ENCODE measurements at regions not wholly inside any gene's neighbourhood (a gene's known extent, or its start where the extent isn't known, plus 50 kb on each side); places are given as distances from the start of the nearest gene placed in this dataset.

DNA sequence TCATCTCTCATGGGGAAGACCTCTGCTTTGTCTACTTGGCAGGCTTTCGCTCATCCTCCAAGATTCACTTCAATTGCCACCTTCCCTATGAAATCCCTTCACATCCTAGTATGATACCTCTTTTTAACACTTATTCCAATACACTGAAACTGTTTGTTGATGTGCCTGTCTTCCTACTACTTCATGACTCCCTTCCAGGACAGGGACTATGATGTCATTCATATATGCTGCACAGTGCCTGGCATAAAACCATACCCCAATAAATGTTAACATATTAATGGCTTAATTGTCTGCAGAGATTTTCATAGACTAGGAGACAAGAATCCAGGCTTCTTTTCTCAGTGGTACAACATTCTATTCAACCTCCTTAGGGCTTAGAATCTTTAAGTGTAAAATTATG is 215.5 kb downstream of the ZNF608 start:
- TF ChIP-seq, protein P1, sequence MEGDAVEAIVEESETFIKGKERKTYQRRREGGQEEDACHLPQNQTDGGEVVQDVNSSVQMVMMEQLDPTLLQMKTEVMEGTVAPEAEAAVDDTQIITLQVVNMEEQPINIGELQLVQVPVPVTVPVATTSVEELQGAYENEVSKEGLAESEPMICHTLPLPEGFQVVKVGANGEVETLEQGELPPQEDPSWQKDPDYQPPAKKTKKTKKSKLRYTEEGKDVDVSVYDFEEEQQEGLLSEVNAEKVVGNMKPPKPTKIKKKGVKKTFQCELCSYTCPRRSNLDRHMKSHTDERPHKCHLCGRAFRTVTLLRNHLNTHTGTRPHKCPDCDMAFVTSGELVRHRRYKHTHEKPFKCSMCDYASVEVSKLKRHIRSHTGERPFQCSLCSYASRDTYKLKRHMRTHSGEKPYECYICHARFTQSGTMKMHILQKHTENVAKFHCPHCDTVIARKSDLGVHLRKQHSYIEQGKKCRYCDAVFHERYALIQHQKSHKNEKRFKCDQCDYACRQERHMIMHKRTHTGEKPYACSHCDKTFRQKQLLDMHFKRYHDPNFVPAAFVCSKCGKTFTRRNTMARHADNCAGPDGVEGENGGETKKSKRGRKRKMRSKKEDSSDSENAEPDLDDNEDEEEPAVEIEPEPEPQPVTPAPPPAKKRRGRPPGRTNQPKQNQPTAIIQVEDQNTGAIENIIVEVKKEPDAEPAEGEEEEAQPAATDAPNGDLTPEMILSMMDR (IDR thresholded peaks at IDR 0.05 in 8 of 11, conservative IDR thresholded peaks at IDR 0.05 in 3 of 11), result no peak
- no peak for TF ChIP-seq POLR2AphosphoS5 (IDR thresholded peaks at IDR 0.05)

Measured in spleen (tissue), 7 donors.